ENCODE measurements at regions not wholly inside any gene's neighbourhood (a gene's known extent, or its start where the extent isn't known, plus 50 kb on each side); places are given as distances from the start of the nearest gene placed in this dataset.
A peak's percentile ranks its signal among the peaks of the same experiment; 100 is the strongest.

DNA sequence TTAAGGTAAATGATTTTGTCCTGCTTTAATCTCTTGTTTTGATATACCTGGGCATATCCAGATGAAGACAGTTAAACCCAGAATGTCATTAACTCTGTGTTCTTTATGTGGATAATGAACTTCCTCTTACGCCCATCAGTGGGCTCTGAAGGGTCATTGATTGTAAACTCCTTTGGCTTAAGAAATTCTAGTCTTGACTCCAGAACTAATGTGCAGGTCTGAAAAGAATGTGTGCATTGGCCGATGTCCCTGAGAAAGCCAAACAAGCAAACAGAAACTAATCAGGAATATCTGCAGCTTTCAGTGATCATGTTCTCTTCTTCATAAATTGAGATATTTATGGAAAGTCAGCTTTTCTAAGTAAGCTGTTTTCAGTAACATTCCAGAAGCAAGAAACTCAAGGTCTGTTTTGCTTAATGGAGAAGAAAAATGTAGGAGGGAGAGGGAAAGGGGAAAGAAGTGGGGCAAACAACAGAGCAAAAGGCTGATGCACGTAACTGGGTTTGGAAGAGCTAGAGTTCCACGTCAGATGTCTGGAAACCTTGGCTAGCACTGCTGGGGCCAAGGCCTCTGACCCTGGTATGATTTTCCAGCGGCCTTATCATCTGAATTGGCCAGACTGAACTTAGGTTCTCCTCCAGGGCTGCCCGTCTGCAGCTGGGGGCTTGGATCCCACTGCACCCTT, 61.3 kb upstream of the FHL2 start:
- CTCF ChIA-PET, result no interaction called here
- Histone ChIP-seq H3K9me3 (ENCODE audit: control insufficient read depth, insufficient read depth, low read depth, low read length) (no peaks in the 10 kb centered on the region), H3K36me3 (ENCODE audit: control insufficient read depth in 2 of 2, insufficient read depth in 1 of 2, low read length in 2 of 2) (no peaks in the 10 kb centered on the region), H3K4me1 (ENCODE audit: control insufficient read depth, insufficient read depth, low read length) (peaks cover 2% of the 10 kb centered on the region; the same call in 1 of the 2 replicates), H3K27ac (ENCODE audit: extremely low read depth, low read depth, low read length) (no peak overlapping the region), H3K4me3 (ENCODE audit: low read depth, low read length) (no peak overlapping the region)
- TF ChIP-seq, protein P1, sequence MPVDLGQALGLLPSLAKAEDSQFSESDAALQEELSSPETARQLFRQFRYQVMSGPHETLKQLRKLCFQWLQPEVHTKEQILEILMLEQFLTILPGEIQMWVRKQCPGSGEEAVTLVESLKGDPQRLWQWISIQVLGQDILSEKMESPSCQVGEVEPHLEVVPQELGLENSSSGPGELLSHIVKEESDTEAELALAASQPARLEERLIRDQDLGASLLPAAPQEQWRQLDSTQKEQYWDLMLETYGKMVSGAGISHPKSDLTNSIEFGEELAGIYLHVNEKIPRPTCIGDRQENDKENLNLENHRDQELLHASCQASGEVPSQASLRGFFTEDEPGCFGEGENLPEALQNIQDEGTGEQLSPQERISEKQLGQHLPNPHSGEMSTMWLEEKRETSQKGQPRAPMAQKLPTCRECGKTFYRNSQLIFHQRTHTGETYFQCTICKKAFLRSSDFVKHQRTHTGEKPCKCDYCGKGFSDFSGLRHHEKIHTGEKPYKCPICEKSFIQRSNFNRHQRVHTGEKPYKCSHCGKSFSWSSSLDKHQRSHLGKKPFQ (tag by site-specific recombination; IDR thresholded peaks at IDR 0.05), result no peak
- no peak for TF ChIP-seq ZNF169 (tag by site-specific recombination; IDR thresholded peaks at IDR 0.05)
- TF ChIP-seq OVOL3 (tag by site-specific recombination; IDR thresholded peaks at IDR 0.05), result no peak
- TF ChIP-seq ZNF324 (tag by site-specific recombination; IDR thresholded peaks at IDR 0.05), result no peak
- no peak for TF ChIP-seq ZNF660 (tag by site-specific recombination; IDR thresholded peaks at IDR 0.05)
- no peak for TF ChIP-seq ZNF394 (tag by site-specific recombination; IDR thresholded peaks at IDR 0.05; ENCODE audit: borderline replicate concordance)
- TF ChIP-seq ZNF223 (tag by site-specific recombination; IDR thresholded peaks at IDR 0.05), result no peak
- TF ChIP-seq ZBTB8A (tag by site-specific recombination; IDR thresholded peaks at IDR 0.05), result no peak
- TF ChIP-seq ZNF670 (tag by site-specific recombination; IDR thresholded peaks at IDR 0.05; ENCODE audit: low read depth), result no peak
- TF ChIP-seq, protein P2, sequence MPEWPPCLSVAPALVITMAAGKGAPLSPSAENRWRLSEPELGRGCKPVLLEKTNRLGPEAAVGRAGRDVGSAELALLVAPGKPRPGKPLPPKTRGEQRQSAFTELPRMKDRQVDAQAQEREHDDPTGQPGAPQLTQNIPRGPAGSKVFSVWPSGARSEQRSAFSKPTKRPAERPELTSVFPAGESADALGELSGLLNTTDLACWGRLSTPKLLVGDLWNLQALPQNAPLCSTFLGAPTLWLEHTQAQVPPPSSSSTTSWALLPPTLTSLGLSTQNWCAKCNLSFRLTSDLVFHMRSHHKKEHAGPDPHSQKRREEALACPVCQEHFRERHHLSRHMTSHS (tag by site-specific recombination; IDR thresholded peaks at IDR 0.05), result no peak
- no peak for TF ChIP-seq ZNF548 (tag by site-specific recombination; IDR thresholded peaks at IDR 0.05)
- POLR2A ChIA-PET, result no interaction called here

DNA sequence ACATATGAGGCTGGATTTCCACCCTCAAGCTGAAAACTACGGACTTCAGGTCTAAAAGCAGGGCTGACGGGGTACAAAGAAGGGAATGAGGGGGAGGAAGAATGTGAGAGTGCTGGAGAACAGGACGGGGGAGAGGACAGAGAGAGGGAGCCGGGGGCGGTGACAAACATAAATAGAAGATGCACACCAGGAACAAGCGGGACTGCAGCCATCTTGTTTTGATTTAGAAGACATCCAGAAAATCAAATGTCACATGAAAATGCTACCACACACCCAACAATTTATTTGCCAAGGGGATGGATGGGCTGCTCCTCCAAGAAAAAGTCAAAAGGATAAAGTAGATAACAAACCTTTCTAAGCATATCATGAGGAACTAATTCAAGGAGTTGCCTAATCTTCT, 59.2 kb upstream of the FHL2 start:
- ChIA-PET POLR2A (no interaction called here), CTCF (no interaction called here)
- no peak overlapping the region for H3K27ac ChIP-seq (ENCODE audit: extremely low read depth, low read depth, low read length)

DNA sequence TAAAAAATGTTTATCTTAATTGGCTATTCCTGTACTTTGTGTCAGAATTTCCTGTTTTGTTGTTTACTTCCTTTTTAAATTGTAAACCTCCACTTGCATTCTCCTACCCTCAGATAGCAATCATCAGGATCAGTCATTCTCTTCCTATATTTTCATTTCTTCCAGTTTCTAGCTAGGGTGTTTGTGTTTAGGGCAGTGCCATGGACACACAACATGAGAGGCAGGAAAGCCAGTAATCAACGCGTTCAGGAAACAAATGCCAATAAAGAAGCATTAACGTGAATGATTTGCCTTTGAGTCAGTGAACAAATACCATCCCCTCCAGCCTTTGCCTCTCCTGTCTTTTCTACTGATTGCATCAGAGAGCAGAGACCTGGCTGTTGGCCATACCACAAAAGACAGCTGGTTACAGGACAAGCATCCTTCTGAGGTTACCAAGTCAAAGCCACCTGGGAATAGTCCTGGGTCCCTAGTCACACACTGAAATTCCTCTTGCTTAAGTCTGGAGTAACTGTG, 56.7 kb upstream of the FHL2 start:
- Histone ChIP-seq H3K36me3 (ENCODE audit: control insufficient read depth in 2 of 2, insufficient read depth in 1 of 2, low read length in 2 of 2) (no peaks in the 10 kb centered on the region), H3K4me3 (ENCODE audit: low read depth, low read length) (no peak overlapping the region), H3K9me3 (ENCODE audit: control insufficient read depth, insufficient read depth, low read depth, low read length) (no peaks in the 10 kb centered on the region), H3K27ac (ENCODE audit: extremely low read depth, low read depth, low read length) (no peak overlapping the region), H3K4me1 (ENCODE audit: control insufficient read depth, insufficient read depth, low read length) (peaks cover 2% of the 10 kb centered on the region; the same call in 1 of the 2 replicates)
- ChIA-PET POLR2A (interaction anchor here (1.2 kb wide), 1 partner anchor 57 kb away, joined by 3 read pairs; the partner anchor contains the start of gene FHL2), CTCF (interaction anchor here (0.7 to 0.8 kb wide), 2 partner anchors 66 to 353 kb away, joined by 3 read pairs; no protein-coding TSS in a partner anchor)
- TF ChIP-seq, protein P3, sequence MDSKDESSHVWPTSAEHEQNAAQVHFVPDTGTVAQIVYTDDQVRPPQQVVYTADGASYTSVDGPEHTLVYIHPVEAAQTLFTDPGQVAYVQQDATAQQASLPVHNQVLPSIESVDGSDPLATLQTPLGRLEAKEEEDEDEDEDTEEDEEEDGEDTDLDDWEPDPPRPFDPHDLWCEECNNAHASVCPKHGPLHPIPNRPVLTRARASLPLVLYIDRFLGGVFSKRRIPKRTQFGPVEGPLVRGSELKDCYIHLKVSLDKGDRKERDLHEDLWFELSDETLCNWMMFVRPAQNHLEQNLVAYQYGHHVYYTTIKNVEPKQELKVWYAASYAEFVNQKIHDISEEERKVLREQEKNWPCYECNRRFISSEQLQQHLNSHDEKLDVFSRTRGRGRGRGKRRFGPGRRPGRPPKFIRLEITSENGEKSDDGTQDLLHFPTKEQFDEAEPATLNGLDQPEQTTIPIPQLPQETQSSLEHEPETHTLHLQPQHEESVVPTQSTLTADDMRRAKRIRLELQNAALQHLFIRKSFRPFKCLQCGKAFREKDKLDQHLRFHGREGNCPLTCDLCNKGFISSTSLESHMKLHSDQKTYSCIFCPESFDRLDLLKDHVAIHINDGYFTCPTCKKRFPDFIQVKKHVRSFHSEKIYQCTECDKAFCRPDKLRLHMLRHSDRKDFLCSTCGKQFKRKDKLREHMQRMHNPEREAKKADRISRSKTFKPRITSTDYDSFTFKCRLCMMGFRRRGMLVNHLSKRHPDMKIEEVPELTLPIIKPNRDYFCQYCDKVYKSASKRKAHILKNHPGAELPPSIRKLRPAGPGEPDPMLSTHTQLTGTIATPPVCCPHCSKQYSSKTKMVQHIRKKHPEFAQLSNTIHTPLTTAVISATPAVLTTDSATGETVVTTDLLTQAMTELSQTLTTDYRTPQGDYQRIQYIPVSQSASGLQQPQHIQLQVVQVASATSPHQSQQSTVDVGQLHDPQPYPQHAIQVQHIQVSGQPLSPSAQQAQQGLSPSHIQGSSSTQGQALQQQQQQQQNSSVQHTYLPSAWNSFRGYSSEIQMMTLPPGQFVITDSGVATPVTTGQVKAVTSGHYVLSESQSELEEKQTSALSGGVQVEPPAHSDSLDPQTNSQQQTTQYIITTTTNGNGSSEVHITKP (tag by site-specific recombination; IDR thresholded peaks at IDR 0.05), result peak; percentile 52; the same call in 1 of the 2 replicates
- TF ChIP-seq, protein P4, sequence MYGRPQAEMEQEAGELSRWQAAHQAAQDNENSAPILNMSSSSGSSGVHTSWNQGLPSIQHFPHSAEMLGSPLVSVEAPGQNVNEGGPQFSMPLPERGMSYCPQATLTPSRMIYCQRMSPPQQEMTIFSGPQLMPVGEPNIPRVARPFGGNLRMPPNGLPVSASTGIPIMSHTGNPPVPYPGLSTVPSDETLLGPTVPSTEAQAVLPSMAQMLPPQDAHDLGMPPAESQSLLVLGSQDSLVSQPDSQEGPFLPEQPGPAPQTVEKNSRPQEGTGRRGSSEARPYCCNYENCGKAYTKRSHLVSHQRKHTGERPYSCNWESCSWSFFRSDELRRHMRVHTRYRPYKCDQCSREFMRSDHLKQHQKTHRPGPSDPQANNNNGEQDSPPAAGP (tag by site-specific recombination; IDR thresholded peaks at IDR 0.05), result 0 out of 2 replicates have a peak, but pooled peaks have one; percentile 52
- TF ChIP-seq OSR2 (tag by site-specific recombination; IDR thresholded peaks at IDR 0.05), result 0 out of 2 replicates have a peak, but pooled peaks have one; percentile 41
- TF ChIP-seq ZNF335 (tag by site-specific recombination; conservative IDR thresholded peaks at IDR 0.05), result 0 out of 2 replicates have a peak, but pooled peaks have one; percentile 11
- no peak for TF ChIP-seq GLI4 (tag by site-specific recombination; IDR thresholded peaks at IDR 0.05)
- TF ChIP-seq BCL11B (tag by site-specific recombination; IDR thresholded peaks at IDR 0.05; ENCODE audit: low read depth), result no peak
- no peak for TF ChIP-seq ZNF76 (tag by site-specific recombination; IDR thresholded peaks at IDR 0.05; ENCODE audit: borderline replicate concordance, low read depth)
- TF ChIP-seq ZNF157 (tag by site-specific recombination; IDR thresholded peaks at IDR 0.05), result peak; percentile 69
- peak; percentile 48 for TF ChIP-seq FEZF1 (tag by site-specific recombination; IDR thresholded peaks at IDR 0.05)

More for the DNA sequence above, 59.2 kb upstream of the FHL2 start:
- Histone ChIP-seq H3K4me1 (ENCODE audit: control insufficient read depth, insufficient read depth, low read length) (peaks cover 2% of the 10 kb centered on the region; the same call in 1 of the 2 replicates), H3K4me3 (ENCODE audit: low read depth, low read length) (no peak overlapping the region), H3K9me3 (ENCODE audit: control insufficient read depth, insufficient read depth, low read depth, low read length) (no peaks in the 10 kb centered on the region), H3K36me3 (ENCODE audit: control insufficient read depth in 2 of 2, insufficient read depth in 1 of 2, low read length in 2 of 2) (no peaks in the 10 kb centered on the region)
- TF ChIP-seq ZNF654 (tag by site-specific recombination; IDR thresholded peaks at IDR 0.05; ENCODE audit: low read depth), result no peak
